Ovary (tissue), 7 donors: ENCODE measurements at regions not wholly inside any gene's neighbourhood (a gene's known extent, or its start where the extent isn't known, plus 50 kb on each side); places are given as distances from the start of the nearest gene placed in this dataset.

ENCODE experiments used
- DNase-seq, 5 donors: peaks; one replicate each; pipeline ENCODE4 v3.0.0-alpha.2; 2019 to 2020
- H3K27ac ChIP-seq, 2 donors: fragments of 200-600 bp; one replicate each; pipeline versions ENCODE4 v1.5.1 to v1.8.0; 2019 to 2022
- H3K27me3 ChIP-seq: fragments of 200-600 bp; one replicate; pipeline ENCODE4 v1.8.0; 2022
- H3K36me3 ChIP-seq: fragments of 200-600 bp; sonication (generic); one replicate; pipeline ENCODE4 v1.5.1; 2019
- H3K4me1 ChIP-seq: one replicate; pipeline ENCODE4 v1.8.1; 2013; ENCODE audit warnings: mild to moderate bottlenecking, moderate library complexity; ENCODE audit not compliant: insufficient read depth
- H3K4me3 ChIP-seq: fragments of 200-600 bp; sonication (generic); one replicate; pipeline ENCODE4 v1.5.1; 2017
- H3K9me3 ChIP-seq, 2 donors: fragments of 200-600 bp in 1 of 2; sonication (generic) in 1 of 2; one replicate each; pipeline versions ENCODE4 v1.5.1 to v1.8.1; 2013 to 2019; ENCODE audit warnings: mild to moderate bottlenecking in 1 of 2, moderate library complexity in 1 of 2
- CTCF ChIP-seq, 3 donors: fragments of 450-650 bp in 2 of 3; fragments of 200-600 bp in 1 of 3; IDR thresholded peaks; one replicate each; pipeline versions ENCODE4 v1.5.1 to v1.8.0; 2016 to 2022; ENCODE audit warnings: antibody characterized with exemption in 3 of 3, mild to moderate bottlenecking in 1 of 3
- EP300 ChIP-seq: sonication (generic); formaldehyde crosslinking; IDR thresholded peaks from one replicate; pipeline ENCODE4 v1.6.1; 2017; ENCODE audit warnings: antibody characterized with exemption
- POLR2A ChIP-seq: fragments of 450-650 bp; IDR thresholded peaks from one replicate; pipeline ENCODE4 v1.6.1; 2017; ENCODE audit warnings: antibody characterized with exemption, mild to moderate bottlenecking, moderate library complexity
- WGBS, 3 donors: extraction: QIAGEN DNeasy Blood & Tissue Kit in 1 of 3; methylation state at CpG; one replicate each; pipeline versions ENCODE4 v1.1.5 to v1.1.7; 2013 to 2017; 5-methylcytosine and 5-hydroxymethylcytosine counted together
- intact Hi-C, 4 donors: fragments of 100-400 bp; cut with DNase I; formaldehyde crosslinking; loops; one replicate each; pipeline versions ENCODE4 v1.11.0 to v1.15.1; 2022 to 2023
- donor health status: DM: no; HTN: no; CAD: no; lungs with moderate emphysema.
- donor health status: DM: no; HTN: no; CAD: no.
- donor health status: Bipolar disorder and iron deficiency.
- donor health status: DM: no; HTN: no; CAD: no.
- donor health status: DM: yes; HTN: yes; CAD: no.

GRCh38 chr6:65786815-65787214 lies 79.8 kb upstream of the EYS start:
- Histone ChIP-seq H3K4me1 (no peaks in the 10 kb centered on the region), H3K9me3 (no peaks in the 10 kb centered on the region), H3K27me3 (no peaks in the 10 kb centered on the region), H3K4me3 (no peak overlapping the region), H3K27ac (no peak overlapping the region), H3K36me3 (no peaks in the 10 kb centered on the region)
- no peak for DNase-seq
- intact Hi-C loops: no loop called here
- 93 to 95% (median 93%) methylated on average over 8 of the region's 8 CpGs for WGBS, 3 donors
- TF ChIP-seq EP300: no peak
- TF ChIP-seq POLR2A: no peak
- TF ChIP-seq CTCF (IDR thresholded peaks at IDR 0.05): no peak

- DNase-seq: no peak
- Histone ChIP-seq H3K27ac (no peak overlapping the region), H3K36me3 (no peaks in the 10 kb centered on the region), H3K4me1 (no peaks in the 10 kb centered on the region), H3K4me3 (no peak overlapping the region), H3K9me3 (no peaks in the 10 kb centered on the region), H3K27me3 (no peaks in the 10 kb centered on the region)
- no peak for TF ChIP-seq POLR2A
- TF ChIP-seq CTCF (IDR thresholded peaks at IDR 0.05): no peak
- TF ChIP-seq EP300: no peak
- 93 to 96% (median 93%) methylated on average over 4 of the region's 4 CpGs for WGBS, 3 donors
- intact Hi-C loops: no loop called here
These were observed 73.7 kb upstream of the EYS start for GRCh38 chr6:65780691-65781090.

- DNase-seq: no peak
- WGBS, 3 donors: 33 to 51% (median 43%) methylated on average over 4 of the region's 4 CpGs
- TF ChIP-seq POLR2A: no peak
These were observed 69.3 kb upstream of the EYS start for GRCh38 chr6:65776332-65776731.

GRCh38 chr6:65771946-65772345 lies 64.9 kb upstream of the EYS start:
- Histone ChIP-seq H3K4me1 (no peaks in the 10 kb centered on the region), H3K27ac (no peak overlapping the region), H3K9me3 (no peaks in the 10 kb centered on the region), H3K27me3 (no peaks in the 10 kb centered on the region), H3K36me3 (no peaks in the 10 kb centered on the region), H3K4me3 (no peak overlapping the region)
- intact Hi-C loops: no loop called here
- TF ChIP-seq CTCF (IDR thresholded peaks at IDR 0.05) (no peak), POLR2A (no peak), EP300 (no peak)
- no peak for DNase-seq
- 94 to 98% (median 95%) methylated on average over 3 of the region's 3 CpGs for WGBS, 3 donors

More at GRCh38 chr6:65776332-65776731, 69.3 kb upstream of the EYS start:
- intact Hi-C loops: no loop called here
- Histone ChIP-seq H3K4me3 (no peak overlapping the region), H3K9me3 (no peaks in the 10 kb centered on the region), H3K27ac (no peak overlapping the region), H3K27me3 (no peaks in the 10 kb centered on the region), H3K4me1 (no peaks in the 10 kb centered on the region), H3K36me3 (no peaks in the 10 kb centered on the region)

GRCh38 chr6:65761890-65762289 lies 54.9 kb upstream of the EYS start:
- Histone ChIP-seq H3K4me3 (no peak overlapping the region), H3K36me3 (no peaks in the 10 kb centered on the region), H3K9me3 (no peaks in the 10 kb centered on the region), H3K4me1 (no peaks in the 10 kb centered on the region), H3K27ac (no peak overlapping the region), H3K27me3 (no peaks in the 10 kb centered on the region)
- TF ChIP-seq EP300: no peak
- no peak for TF ChIP-seq POLR2A
- no peak for TF ChIP-seq CTCF (IDR thresholded peaks at IDR 0.05)
- no peak for DNase-seq
- 37 to 50% (median 43%) methylated on average over 4 of the region's 4 CpGs for WGBS, 3 donors
- intact Hi-C loops: no loop called here
